ENCODE measurements at regions not wholly inside any gene's neighbourhood (a gene's known extent, or its start where the extent isn't known, plus 50 kb on each side); places are given as distances from the start of the nearest gene placed in this dataset.

DNA sequence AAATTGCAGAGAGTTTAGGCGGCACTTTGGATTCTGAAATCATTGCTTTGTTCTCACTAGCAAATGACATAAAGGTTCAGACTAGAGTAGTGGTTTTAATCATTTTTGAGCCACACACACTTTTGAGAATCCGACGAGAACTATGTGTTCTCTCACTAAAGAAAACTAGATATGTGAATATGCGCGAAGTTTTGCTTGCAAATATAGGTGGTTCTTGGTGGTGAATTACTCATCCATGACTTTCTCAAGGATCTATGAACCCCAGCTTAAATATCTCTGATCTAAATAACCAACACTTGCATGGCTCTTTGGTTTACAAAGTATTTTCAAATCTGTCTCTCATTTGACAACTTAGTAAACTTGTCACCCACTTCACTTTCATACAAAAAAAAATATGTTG lies 54.8 kb downstream of the NOG start:
- no peak for DNase-seq (ENCODE audit: low read depth)

- no peak for DNase-seq (ENCODE audit: low read depth)
Observed at GRCh38 chr17:56648806-56649205, 55.3 kb downstream of the NOG start.

DNA sequence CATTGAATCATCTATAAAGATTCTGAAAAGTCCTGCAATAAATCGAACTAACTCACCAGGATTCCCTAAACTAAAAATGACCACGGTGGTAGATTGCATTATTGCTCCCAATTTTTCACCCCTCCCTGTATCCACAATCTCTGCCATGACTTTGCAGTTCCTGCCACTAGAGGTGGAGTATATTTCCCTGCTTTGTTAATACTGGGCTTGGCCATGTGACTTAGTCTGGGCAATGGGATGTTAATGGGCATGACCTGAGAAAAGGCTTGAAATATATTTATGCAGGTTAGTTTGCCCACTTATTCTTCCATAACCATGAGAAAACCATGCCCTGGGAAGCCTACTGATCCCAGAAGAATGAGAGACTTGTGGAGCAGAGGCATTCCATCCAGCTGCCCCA lies 59.1 kb downstream of the NOG start:
- DNase-seq (ENCODE audit: low read depth): no peak

DNA sequence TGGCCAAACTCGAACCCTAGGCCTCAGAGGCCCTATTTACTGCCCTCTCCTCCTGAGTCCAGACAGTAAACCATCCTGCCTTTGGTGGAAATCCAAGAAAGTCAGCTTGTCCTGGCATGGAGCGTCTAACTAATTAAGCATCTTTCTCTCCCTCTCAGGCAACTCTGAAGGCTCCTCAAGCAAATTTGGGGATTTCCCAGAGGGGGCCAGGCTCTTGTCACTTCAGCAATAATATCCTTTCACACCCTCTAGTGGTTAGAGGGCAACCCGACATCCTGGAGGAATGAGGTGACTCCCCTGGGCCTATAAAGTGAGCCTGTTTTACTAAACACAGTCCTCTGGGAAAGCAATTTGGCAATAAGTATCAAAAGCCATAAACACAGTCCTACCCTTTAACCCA lies 60.4 kb downstream of the NOG start:
- peak; percentile 32 for DNase-seq (ENCODE audit: low read depth)

DNA sequence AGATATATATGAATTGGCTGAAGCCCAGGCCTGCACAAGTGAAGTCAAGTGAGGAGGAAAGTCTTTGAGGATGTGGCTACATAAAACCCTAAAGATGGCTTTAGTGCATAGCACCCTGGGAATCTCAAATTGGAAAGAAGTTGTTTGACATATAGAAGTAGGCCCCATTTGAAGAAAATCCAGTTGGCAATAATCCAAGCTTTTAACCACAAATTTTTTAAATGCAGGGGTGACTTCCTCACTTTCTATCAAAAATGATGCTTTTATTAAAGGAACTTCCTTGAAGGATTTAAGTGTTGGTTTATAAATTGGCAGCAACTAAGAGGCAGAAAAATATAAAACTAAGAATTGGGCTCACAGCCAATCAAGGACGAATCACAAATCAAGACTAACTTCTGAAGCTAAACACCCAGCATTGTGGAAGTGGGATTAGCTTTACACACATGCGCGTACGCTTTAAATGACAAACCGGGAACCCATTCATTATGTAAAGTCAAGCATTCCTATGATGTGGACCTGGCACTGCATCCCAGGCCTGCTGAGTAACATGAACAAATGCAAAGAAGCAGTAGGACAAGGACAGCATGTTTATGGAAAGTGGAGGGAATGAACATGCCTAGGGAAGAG lies 63.3 kb downstream of the NOG start:
- no peak for DNase-seq (ENCODE audit: low read depth)

- no peak for DNase-seq (ENCODE audit: low read depth)
Observed at GRCh38 chr17:56658648-56659047, 65.1 kb downstream of the NOG start.

DNA sequence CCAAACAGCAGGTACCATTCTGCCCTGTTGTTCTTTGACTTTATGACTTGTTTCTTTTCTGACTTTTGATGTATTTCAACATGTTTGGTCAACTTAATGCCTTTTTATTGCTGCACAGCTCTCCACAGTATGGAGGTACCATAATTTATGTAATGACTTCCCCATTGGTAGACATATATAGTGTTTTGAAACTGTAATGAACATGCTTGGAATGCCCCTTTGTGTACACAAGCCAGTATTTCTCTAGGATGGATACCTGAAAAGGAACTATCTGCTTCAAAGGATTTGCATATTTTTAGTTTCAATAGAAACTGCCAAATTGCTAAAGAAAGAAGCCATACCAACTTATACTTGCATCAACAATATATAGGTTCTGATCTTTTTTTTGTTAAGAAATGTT lies 66.1 kb downstream of the NOG start:
- no peak for DNase-seq (ENCODE audit: low read depth)

GRCh38 chr17:56661906-56662305 lies 68.4 kb downstream of the NOG start:
- DNase-seq (ENCODE audit: low read depth): no peak

- DNase-seq (ENCODE audit: low read depth): no peak
Observed at GRCh38 chr17:56665864-56666263, 72.4 kb downstream of the NOG start.

GRCh38 chr17:56667925-56668458 lies 74.5 kb downstream of the NOG start:
- no peak for DNase-seq (ENCODE audit: low read depth)

DNA sequence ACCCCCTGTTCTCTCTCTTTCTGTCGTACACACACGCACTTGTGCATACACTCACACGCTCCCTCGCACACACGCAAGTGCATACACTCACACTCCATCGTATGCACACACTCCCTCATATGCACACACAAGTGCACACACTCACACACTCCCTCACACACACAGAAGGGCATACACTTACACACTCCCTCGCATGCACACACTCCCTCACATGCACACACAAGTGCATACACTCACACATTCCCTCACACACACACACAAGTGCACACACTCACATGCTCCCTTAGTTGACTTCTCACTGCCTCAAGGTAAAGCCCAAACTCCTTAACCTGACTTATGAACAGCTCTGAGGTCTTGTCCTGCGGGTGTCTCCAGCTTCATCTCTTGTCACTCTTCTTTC lies 78.7 kb downstream of the NOG start:
- no peak for DNase-seq (ENCODE audit: low read depth)

GRCh38 chr17:56674401-56674925 lies 81.0 kb downstream of the NOG start:
- DNase-seq (ENCODE audit: low read depth): no peak

- DNase-seq (ENCODE audit: low read depth): no peak
Observed at GRCh38 chr17:56675876-56676660, 82.6 kb downstream of the NOG start.

DNA sequence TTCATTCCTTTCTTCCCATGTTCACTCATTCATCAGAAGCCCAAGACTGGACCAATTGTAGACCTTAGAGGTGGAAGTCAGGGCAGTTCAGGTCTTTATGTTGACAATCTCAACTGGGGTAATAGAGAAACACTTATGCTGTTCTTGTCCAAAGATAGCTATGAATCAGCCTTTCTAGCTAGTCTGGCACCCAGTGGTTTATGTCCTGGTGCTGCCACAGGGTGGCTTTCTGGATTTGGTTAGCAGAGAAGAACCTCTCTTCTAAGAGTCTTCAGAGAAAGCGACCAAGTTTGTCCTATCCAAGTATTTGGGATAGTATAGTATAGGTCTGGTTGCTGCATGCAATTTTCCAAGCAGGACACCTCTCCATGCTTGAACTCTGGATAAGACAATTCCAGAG lies 83.3 kb downstream of the NOG start:
- no peak for DNase-seq (ENCODE audit: low read depth)

DNA sequence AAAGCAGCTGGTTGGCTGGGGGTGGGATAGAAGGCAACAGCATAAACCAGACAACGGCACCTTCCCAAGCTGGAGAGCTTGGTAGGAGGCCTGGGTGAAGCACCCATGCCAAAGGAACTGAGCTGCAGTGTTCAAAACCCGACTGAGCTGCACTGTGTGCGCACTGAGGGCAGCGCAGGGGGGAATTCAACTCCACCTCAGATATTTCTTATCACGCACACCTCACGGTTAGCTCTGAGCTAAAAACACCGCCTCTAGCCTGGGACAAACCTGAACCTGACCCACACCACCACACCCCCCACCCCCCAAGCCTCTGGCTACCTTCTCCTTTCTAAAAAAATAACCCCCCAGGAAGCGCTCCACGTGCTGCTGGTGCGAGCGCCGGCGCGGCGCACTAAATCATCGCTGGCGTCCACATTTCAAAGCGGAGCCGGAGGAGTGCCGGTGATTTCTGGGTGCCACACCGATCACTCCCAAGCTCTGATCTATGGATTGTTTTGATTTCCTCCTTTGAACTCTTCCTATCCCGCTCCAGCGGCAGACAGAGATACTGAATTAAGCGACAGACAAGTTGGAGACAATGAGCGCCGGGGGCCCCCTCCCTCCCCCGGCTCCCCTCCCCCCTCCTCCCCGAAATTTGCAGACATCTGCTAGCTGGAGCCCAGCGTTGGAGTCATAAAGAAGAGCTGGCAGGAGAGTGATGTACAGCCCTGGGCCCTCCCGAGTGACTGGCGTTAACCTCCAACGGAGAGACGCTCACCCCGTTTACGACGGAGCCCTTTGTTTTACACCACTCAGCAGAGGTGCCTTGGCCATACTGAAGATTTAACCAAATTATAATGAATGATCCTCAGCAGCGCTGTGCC lies 85.0 kb downstream of the NOG start:
- DNase-seq (ENCODE audit: low read depth): no peak

DNA sequence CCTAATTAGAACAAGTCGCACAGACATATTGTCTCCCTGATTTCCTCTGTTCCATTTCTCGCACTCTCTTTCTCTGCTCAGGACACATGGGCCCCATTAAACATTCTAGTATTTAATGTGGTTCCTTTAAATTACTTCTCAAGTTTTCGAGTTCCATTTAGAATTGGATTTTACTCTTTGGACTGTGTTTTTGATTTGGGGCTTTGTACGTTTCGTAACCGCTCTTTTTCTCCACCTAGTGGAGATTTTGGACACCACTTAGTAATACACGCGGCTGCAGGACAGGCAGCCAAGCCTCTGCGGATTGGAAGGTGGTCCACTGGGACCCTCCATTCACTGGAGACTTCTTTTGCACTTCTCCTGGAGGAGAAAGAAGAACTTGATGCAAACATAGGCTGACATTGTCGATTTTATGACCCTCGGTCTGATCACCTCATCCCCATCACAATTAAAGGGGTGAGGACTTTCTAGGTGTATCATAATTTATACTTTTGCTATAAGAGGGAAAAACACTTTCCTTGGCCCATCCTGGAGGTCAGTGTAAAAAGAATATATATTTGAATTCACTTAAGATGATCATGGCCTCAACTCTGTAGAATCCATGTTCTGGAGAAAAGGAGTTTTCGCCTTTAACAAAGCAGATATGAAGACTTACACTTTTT lies 85.7 kb downstream of the NOG start:
- DNase-seq (ENCODE audit: low read depth): no peak

GRCh38 chr17:56679777-56680422 lies 86.4 kb downstream of the NOG start:
- no peak for DNase-seq (ENCODE audit: low read depth)

DNA sequence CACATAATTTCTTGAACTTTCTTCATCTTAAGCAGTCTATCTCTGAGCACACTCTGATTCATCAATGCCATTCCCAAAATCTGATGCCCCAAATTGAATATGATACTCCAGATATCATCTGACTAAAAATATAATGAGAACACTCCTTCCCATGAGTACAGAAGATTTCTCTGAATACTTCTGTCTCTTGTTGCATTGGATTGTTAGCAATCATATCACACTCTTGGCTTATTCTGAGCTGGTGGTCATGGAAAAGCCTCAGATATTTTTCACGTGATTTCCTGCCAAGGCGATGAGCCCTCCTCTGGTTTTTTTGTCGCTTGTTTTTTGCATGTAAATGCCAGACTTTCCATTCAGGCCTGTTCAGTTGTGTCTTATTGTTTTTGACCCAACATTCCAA lies 87.2 kb downstream of the NOG start:
- DNase-seq (ENCODE audit: low read depth): no peak

GRCh38 chr17:56681561-56682266 lies 88.2 kb downstream of the NOG start:
- DNase-seq (ENCODE audit: low read depth): no peak

GRCh38 chr17:56688151-56688550 lies 94.7 kb downstream of the NOG start:
- no peak for DNase-seq (ENCODE audit: low read depth)
